ENCODE measurements at regions not wholly inside any gene's neighbourhood (a gene's known extent, or its start where the extent isn't known, plus 50 kb on each side); places are given as distances from the start of the nearest gene placed in this dataset.

DNA sequence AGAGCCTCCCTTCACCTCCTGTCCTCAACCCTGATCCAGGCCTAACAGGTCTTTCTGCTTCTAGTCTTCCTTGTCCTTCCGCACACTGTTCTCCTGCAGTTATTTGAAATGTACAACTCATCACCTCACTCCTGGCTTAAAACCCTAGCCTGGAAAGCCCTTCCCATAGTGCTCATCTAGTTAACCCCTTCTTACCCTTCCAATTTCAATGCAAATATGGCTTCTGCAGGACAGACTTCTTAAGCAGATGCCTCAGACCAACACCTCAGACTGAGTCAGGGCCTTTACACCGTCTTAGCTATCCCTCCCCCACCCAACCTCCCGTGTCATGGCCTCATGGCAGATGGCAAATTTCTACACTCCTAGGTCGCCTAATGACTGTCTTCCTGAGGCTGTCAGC is 130.4 kb downstream of the BCOR start:
- TF ChIP-seq, protein P1, sequence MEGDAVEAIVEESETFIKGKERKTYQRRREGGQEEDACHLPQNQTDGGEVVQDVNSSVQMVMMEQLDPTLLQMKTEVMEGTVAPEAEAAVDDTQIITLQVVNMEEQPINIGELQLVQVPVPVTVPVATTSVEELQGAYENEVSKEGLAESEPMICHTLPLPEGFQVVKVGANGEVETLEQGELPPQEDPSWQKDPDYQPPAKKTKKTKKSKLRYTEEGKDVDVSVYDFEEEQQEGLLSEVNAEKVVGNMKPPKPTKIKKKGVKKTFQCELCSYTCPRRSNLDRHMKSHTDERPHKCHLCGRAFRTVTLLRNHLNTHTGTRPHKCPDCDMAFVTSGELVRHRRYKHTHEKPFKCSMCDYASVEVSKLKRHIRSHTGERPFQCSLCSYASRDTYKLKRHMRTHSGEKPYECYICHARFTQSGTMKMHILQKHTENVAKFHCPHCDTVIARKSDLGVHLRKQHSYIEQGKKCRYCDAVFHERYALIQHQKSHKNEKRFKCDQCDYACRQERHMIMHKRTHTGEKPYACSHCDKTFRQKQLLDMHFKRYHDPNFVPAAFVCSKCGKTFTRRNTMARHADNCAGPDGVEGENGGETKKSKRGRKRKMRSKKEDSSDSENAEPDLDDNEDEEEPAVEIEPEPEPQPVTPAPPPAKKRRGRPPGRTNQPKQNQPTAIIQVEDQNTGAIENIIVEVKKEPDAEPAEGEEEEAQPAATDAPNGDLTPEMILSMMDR (IDR thresholded peaks at IDR 0.05; ENCODE audit: insufficient read depth, low read length, poor library complexity, severe bottlenecking) = no peak
- DNase-seq (ENCODE audit: low read depth) = no peak
- H3K36me3 ChIP-seq (ENCODE audit: control insufficient read depth, insufficient read depth, low read length) = no peaks in the 10 kb centered on the region
- H3K4me3 ChIP-seq (ENCODE audit: low read depth, low read length) = no peak overlapping the region
- peaks cover 2% of the 10 kb centered on the region for H3K27me3 ChIP-seq (ENCODE audit: control insufficient read depth, insufficient read depth, low read length)

DNA sequence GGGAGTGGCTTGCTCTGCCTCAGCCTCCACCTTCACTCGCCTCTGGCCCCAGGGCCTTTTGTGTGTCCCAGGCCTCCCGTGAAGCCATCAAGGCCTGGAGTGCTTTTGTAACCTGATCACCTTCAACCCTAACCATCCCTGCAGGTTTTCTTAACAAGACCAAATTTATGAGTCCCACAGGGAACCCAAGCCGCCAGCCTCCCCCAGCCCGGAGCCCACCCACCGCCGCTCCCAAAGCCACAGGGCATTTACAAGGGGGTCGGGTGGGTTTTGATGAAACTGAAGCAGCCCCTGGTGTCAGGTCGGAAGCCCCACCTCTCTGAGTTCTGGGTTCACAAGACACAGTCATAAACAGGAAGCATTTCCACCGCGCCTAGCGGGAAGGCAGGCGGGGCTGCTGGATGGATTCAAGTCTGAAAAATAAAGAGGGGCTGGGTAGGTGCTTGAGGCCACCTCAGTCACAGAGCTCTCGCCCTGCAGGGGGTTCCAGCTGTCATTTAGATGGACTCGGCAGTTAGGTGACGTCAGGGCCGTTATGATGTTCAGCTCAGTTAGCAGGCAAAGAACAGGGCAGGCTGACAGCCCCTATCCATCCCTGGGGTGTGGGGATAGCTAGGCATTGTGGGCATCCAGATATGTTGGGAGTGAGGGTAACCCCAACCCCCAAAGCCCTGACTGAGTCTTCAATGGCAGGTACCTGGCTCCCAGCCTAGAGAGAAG is 128.5 kb downstream of the BCOR start:
- Histone ChIP-seq H3K4me3 (ENCODE audit: low read depth, low read length) (no peak overlapping the region), H3K36me3 (ENCODE audit: control insufficient read depth, insufficient read depth, low read length) (no peaks in the 10 kb centered on the region), H3K27me3 (ENCODE audit: control insufficient read depth, insufficient read depth, low read length) (peaks cover 2% of the 10 kb centered on the region)
- TF ChIP-seq, protein P1 (IDR thresholded peaks at IDR 0.05; ENCODE audit: insufficient read depth, low read length, poor library complexity, severe bottlenecking) = no peak
- DNase-seq (ENCODE audit: low read depth) = no peak

DNA sequence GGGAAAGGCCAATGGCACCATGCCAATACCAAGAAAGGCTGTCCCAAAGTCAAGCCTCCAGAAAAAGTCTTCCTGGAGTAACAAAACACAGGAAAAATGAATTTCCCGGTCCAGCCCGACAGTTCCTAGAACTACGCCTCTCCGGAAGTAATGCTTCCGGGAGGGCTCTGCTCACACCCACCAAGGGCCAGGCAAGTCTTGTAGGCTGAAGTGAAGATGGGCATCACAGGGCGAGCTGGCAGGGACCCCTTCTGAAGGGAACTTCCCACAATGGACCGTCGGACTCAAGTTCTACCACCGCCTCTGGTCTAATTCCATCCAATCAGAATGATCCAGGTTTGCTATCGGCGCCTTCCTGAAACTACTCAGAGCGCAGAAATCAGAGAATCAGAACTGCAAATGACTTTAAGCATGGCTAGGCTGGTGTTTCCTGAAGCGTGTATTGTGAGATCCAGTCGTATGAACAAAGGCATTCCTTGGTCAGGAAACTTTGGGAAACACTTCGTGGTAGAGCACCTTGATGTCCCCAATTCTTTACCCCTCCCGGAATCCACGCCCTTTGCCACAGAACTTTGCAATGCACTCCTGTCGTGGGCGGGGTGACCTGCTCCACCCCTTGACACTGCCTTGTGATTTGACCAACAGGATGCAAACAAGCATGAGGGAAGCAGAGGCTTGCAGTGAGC is 127.8 kb downstream of the BCOR start:
- TF ChIP-seq, protein P1 (IDR thresholded peaks at IDR 0.05; ENCODE audit: insufficient read depth, low read length, poor library complexity, severe bottlenecking) = no peak
- no peak for DNase-seq (ENCODE audit: low read depth)
- Histone ChIP-seq H3K36me3 (ENCODE audit: control insufficient read depth, insufficient read depth, low read length) (no peaks in the 10 kb centered on the region), H3K27me3 (ENCODE audit: control insufficient read depth, insufficient read depth, low read length) (peaks cover 2% of the 10 kb centered on the region), H3K4me3 (ENCODE audit: low read depth, low read length) (no peak overlapping the region)

DNA sequence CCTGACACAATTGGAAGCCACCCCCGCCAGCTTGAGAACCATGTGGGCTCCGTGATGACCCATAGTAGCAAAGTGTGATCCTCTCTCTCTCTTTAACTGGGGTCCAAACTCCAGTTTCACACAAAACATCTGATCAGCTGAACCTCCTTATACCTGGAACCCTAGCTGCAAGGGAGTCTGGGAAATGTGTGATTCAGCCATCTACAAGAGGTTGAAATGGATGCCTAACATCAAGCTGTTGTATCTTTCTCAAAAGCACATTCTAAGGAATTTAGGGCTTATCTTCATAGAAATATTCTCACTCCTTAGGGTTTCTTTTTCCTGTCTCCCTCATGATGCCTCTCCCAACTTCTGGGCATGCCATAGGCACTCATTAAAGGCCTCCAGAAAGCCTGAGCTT is 126.0 kb downstream of the BCOR start:
- Histone ChIP-seq H3K27me3 (ENCODE audit: control insufficient read depth, insufficient read depth, low read length) (peaks cover 2% of the 10 kb centered on the region), H3K36me3 (ENCODE audit: control insufficient read depth, insufficient read depth, low read length) (no peaks in the 10 kb centered on the region), H3K4me3 (ENCODE audit: low read depth, low read length) (no peak overlapping the region)
- TF ChIP-seq, protein P1 (IDR thresholded peaks at IDR 0.05; ENCODE audit: insufficient read depth, low read length, poor library complexity, severe bottlenecking) = no peak
- DNase-seq (ENCODE audit: low read depth) = no peak

DNA sequence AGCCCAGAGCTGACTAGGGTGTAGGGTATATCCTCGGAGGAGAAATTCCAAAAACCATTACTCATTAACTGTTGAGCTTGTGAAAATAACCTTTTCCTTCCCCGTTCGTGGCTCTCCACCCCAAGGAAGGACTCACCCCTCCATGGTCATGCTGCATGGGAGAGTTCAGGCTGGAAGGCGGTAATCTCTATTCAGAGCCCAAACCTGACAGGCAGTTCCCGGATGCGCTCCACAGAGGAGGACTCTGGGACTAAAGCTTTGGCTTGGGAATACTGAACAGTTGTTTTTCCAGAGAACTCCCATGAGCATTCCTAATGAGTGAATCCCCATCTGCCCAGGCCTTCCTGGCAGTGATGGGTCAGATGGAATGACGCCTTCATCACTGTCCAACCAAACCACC is 125.4 kb downstream of the BCOR start:
- no peak for DNase-seq (ENCODE audit: low read depth)
- TF ChIP-seq, protein P1 (IDR thresholded peaks at IDR 0.05; ENCODE audit: insufficient read depth, low read length, poor library complexity, severe bottlenecking) = no peak
- H3K27me3 ChIP-seq (ENCODE audit: control insufficient read depth, insufficient read depth, low read length) = peaks cover 2% of the 10 kb centered on the region
- H3K4me3 ChIP-seq (ENCODE audit: low read depth, low read length) = no peak overlapping the region
- no peaks in the 10 kb centered on the region for H3K36me3 ChIP-seq (ENCODE audit: control insufficient read depth, insufficient read depth, low read length)
